TTC549 (cell line): ENCODE measurements at regions not wholly inside any gene's neighbourhood (a gene's known extent, or its start where the extent isn't known, plus 50 kb on each side); places are given as distances from the start of the nearest gene placed in this dataset.

Experiments
- FAIRE-seq: peaks from 2 replicates; lab custom pipeline; 2012; peaks lifted over from hg19 to GRCh38; lab: Jason Lieb, UNC

GRCh38 chrX:20319054-20319453, 52.3 kb upstream of the RPS6KA3 start:
- no peak for FAIRE-seq

GRCh38 chrX:20317873-20318272, 51.2 kb upstream of the RPS6KA3 start:
- no peak for FAIRE-seq
